ENCODE measurements at regions not wholly inside any gene's neighbourhood (a gene's known extent, or its start where the extent isn't known, plus 50 kb on each side); places are given as distances from the start of the nearest gene placed in this dataset.

- TF ChIP-seq, protein P1, sequence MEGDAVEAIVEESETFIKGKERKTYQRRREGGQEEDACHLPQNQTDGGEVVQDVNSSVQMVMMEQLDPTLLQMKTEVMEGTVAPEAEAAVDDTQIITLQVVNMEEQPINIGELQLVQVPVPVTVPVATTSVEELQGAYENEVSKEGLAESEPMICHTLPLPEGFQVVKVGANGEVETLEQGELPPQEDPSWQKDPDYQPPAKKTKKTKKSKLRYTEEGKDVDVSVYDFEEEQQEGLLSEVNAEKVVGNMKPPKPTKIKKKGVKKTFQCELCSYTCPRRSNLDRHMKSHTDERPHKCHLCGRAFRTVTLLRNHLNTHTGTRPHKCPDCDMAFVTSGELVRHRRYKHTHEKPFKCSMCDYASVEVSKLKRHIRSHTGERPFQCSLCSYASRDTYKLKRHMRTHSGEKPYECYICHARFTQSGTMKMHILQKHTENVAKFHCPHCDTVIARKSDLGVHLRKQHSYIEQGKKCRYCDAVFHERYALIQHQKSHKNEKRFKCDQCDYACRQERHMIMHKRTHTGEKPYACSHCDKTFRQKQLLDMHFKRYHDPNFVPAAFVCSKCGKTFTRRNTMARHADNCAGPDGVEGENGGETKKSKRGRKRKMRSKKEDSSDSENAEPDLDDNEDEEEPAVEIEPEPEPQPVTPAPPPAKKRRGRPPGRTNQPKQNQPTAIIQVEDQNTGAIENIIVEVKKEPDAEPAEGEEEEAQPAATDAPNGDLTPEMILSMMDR (IDR thresholded peaks at IDR 0.05), result no peak
- TF ChIP-seq POLR2A (IDR thresholded peaks at IDR 0.05), result no peak
- TF ChIP-seq POLR2AphosphoS5 (IDR thresholded peaks at IDR 0.05), result no peak
Observed at GRCh38 chr12:126389220-126389841, 1324.1 kb downstream of the AACS start.

Measured in stomach (tissue), 4 donors.